Activated naive CD4-positive, alpha-beta T cell treated with anti-CD3 and anti-CD28 coated beads, Interleukin-2, amount 10 ng/mL, durations not matched to agents 7 days and 5 days (primary cell): ENCODE measurements at regions not wholly inside any gene's neighbourhood (a gene's known extent, or its start where the extent isn't known, plus 50 kb on each side); places are given as distances from the start of the nearest gene placed in this dataset.
A peak's percentile ranks its signal among the peaks of the same experiment; 100 is the strongest.
"Not testable (repeated sequence)": the region's sequence is repeated elsewhere in the genome, so short reads cannot be mapped to it uniquely, and the experiment has no call there.

Experiments used
- CTCF ChIA-PET: fragments of 350-600 bp; sonication (Branson Sonifier 250); formaldehyde crosslinking; loops from one replicate; lab custom pipeline; 2021; ENCODE audit warnings: antibody characterized with exemption; lab: Charles Lee
- DNase-seq: peaks from one replicate; pipeline ENCODE4 v3.0.0-alpha.2; 2020
- H3K27ac Mint-ChIP-seq: one replicate; pipeline ENCODE4 v1.8.0; 2021; ENCODE audit warnings: mild to moderate bottlenecking, moderate library complexity, mixed read lengths
- H3K27me3 Mint-ChIP-seq: one replicate; pipeline ENCODE4 v1.8.0; 2021; ENCODE audit warnings: mild to moderate bottlenecking, mixed read lengths
- H3K36me3 Mint-ChIP-seq: one replicate; pipeline ENCODE4 v1.8.0; 2021; ENCODE audit warnings: mixed read lengths
- H3K4me1 Mint-ChIP-seq: one replicate; pipeline ENCODE4 v1.8.0; 2021; ENCODE audit warnings: mixed read lengths
- H3K4me3 Mint-ChIP-seq: one replicate; pipeline ENCODE4 v1.8.0; 2021; ENCODE audit warnings: mild to moderate bottlenecking, moderate library complexity, mixed read lengths
- H3K9me3 Mint-ChIP-seq: one replicate; pipeline ENCODE4 v1.8.0; 2021; ENCODE audit warnings: mixed read lengths

- Mint-ChIP-seq H3K27me3 (no peaks in the 10 kb centered on the region), H3K4me3 (no peak overlapping the region), H3K36me3 (no peaks in the 10 kb centered on the region), H3K27ac (no peak overlapping the region), H3K9me3 (peaks cover 5% of the 10 kb centered on the region), H3K4me1 (no peaks in the 10 kb centered on the region)
- CTCF ChIA-PET: no interaction called here
- no peak for DNase-seq
Measured at GRCh38 chr14:40684328-40684727, 922.3 kb upstream of the LRFN5 start.

GRCh38 chr14:40682131-40682913 lies 924.4 kb upstream of the LRFN5 start:
- DNase-seq: no peak
- H3K4me3 Mint-ChIP-seq: no peak overlapping the region
- H3K36me3 Mint-ChIP-seq: no peaks in the 10 kb centered on the region
- peaks cover 5% of the 10 kb centered on the region for H3K9me3 Mint-ChIP-seq
- no peaks in the 10 kb centered on the region for H3K27me3 Mint-ChIP-seq
- no peaks in the 10 kb centered on the region for H3K4me1 Mint-ChIP-seq
- CTCF ChIA-PET: no interaction called here
- no peak overlapping the region for H3K27ac Mint-ChIP-seq

- Mint-ChIP-seq H3K36me3 (no peaks in the 10 kb centered on the region), H3K27me3 (no peaks in the 10 kb centered on the region), H3K4me3 (no peak overlapping the region), H3K4me1 (no peaks in the 10 kb centered on the region), H3K27ac (no peak overlapping the region), H3K9me3 (peaks cover 5% of the 10 kb centered on the region)
- DNase-seq: no peak
- CTCF ChIA-PET: no interaction called here
Measured at GRCh38 chr14:40679256-40679655, 927.4 kb upstream of the LRFN5 start.

- H3K36me3 Mint-ChIP-seq, CTCF ChIA-PET, H3K4me3 Mint-ChIP-seq, H3K4me1 Mint-ChIP-seq, H3K27me3 Mint-ChIP-seq, DNase-seq, H3K9me3 Mint-ChIP-seq, H3K27ac Mint-ChIP-seq: not testable (repeated sequence)
Measured at GRCh38 chr14:40677206-40677605, 929.5 kb upstream of the LRFN5 start.

DNA sequence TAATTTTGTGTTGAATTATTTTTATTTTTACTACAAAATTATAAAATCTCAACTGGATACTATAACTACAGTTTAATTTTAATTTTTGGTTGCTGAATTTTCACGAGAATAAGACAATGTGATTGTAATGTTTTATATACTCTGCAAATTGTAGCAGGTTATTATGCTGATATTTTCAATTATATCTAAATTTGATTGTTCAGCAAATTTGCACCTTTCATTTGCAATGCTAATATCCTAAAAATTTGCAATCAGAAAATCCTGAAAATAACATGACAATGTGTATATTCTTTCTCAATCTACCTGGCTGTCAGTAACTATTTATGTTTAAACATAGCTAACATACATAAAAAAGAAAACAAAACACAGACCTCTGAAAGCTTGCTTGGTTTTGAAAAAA lies 932.2 kb upstream of the LRFN5 start:
- no peak for DNase-seq
- Mint-ChIP-seq H3K36me3 (no peaks in the 10 kb centered on the region), H3K4me3 (no peak overlapping the region), H3K9me3 (peaks cover 1% of the 10 kb centered on the region), H3K27me3 (no peaks in the 10 kb centered on the region), H3K27ac (no peak overlapping the region), H3K4me1 (no peaks in the 10 kb centered on the region)
- CTCF ChIA-PET: no interaction called here

DNA sequence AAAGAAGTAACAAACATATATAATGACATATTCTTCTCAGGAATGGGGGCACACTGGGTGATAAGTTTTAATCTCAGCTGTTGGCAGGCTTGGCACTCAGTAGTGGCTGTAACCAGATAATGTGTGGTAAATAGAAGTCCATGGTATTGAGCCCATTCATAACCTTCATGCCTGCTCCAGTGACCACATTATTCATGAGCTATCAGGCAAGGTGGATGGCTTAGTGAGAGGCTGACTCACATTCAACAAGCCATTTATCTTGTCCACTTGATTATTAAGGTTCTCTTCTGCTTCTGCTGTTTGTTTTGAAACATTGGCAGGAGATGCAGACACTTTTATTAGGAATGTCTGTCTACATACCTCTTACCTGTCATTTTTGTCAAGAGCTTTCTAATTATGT lies 950.4 kb upstream of the LRFN5 start:
- Mint-ChIP-seq H3K4me1 (no peaks in the 10 kb centered on the region), H3K36me3 (no peaks in the 10 kb centered on the region)

GRCh38 chr14:40652089-40652691 lies 954.5 kb upstream of the LRFN5 start:
- H3K27me3 Mint-ChIP-seq: no peaks in the 10 kb centered on the region
- DNase-seq: no peak
- CTCF ChIA-PET: no interaction called here
- no peaks in the 10 kb centered on the region for H3K36me3 Mint-ChIP-seq
- H3K4me3 Mint-ChIP-seq: no peak overlapping the region
- no peaks in the 10 kb centered on the region for H3K4me1 Mint-ChIP-seq
- H3K27ac Mint-ChIP-seq: peak overlapping the region; percentile 49
- H3K9me3 Mint-ChIP-seq: no peaks in the 10 kb centered on the region

More for the DNA sequence above, 950.4 kb upstream of the LRFN5 start:
- H3K27me3 Mint-ChIP-seq: no peaks in the 10 kb centered on the region
- no peak overlapping the region for H3K27ac Mint-ChIP-seq
- no peaks in the 10 kb centered on the region for H3K9me3 Mint-ChIP-seq
- CTCF ChIA-PET: no interaction called here
- H3K4me3 Mint-ChIP-seq: no peak overlapping the region
- DNase-seq: no peak

DNA sequence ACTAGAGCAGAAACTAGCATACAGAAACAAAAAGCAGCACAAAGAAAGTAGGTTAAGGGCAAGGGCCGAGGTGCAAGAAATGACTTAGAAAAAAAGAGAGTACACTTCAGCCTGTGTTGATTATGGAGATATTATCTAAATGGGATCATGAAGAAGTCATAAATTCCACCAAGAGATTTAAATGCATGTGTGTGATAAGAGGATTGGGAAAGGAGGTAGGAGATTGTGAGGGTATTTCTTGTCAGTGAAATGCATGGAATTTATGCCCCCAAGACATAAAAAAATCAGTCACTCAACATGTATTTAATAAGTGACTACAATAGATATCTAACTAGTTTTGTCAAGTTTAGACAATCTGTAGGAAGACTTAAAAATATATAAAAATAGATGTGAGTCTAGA lies 976.2 kb upstream of the LRFN5 start:
- H3K36me3 Mint-ChIP-seq: no peaks in the 10 kb centered on the region
- H3K9me3 Mint-ChIP-seq: peaks cover 7% of the 10 kb centered on the region
- CTCF ChIA-PET: no interaction called here
- H3K4me1 Mint-ChIP-seq: no peaks in the 10 kb centered on the region
- H3K4me3 Mint-ChIP-seq: no peak overlapping the region
- H3K27ac Mint-ChIP-seq: no peak overlapping the region
- no peaks in the 10 kb centered on the region for H3K27me3 Mint-ChIP-seq
- DNase-seq: no peak

- H3K36me3 Mint-ChIP-seq, CTCF ChIA-PET, DNase-seq, H3K4me1 Mint-ChIP-seq, H3K4me3 Mint-ChIP-seq, H3K27me3 Mint-ChIP-seq, H3K27ac Mint-ChIP-seq, H3K9me3 Mint-ChIP-seq: not testable (repeated sequence)
Measured at GRCh38 chr14:40629551-40630137, 977.0 kb upstream of the LRFN5 start.

DNA sequence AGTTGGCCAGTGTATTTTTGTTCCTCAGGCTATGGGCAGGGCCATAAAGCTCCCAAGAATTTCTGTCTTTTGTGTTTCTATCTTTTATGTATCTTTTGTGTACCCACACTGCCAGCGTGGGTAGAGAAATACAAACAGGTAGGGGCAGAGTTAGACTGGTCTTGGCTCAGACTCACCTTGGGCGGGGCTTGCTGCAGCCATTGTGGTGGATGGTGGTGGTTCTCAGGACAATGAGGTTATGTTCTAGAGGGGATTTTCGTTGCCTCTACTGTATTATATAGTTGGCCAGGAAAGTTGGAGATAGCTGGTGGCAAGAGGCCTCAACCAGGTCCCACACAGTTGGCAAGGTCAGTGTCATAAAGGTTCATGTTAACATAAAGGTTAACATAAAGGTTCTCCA lies 977.5 kb upstream of the LRFN5 start:
- no peaks in the 10 kb centered on the region for H3K27me3 Mint-ChIP-seq
- peaks cover 7% of the 10 kb centered on the region for H3K9me3 Mint-ChIP-seq
- no peak for DNase-seq
- no peaks in the 10 kb centered on the region for H3K4me1 Mint-ChIP-seq
- H3K4me3 Mint-ChIP-seq: no peak overlapping the region
- H3K27ac Mint-ChIP-seq: no peak overlapping the region
- CTCF ChIA-PET: no interaction called here
- H3K36me3 Mint-ChIP-seq: no peaks in the 10 kb centered on the region

- H3K27me3 Mint-ChIP-seq: no peaks in the 10 kb centered on the region
Measured at GRCh38 chr14:40623643-40624042, 983.0 kb upstream of the LRFN5 start.

GRCh38 chr14:40618225-40618898 lies 988.3 kb upstream of the LRFN5 start:
- no peak for DNase-seq
- no peaks in the 10 kb centered on the region for H3K27me3 Mint-ChIP-seq
- no peak overlapping the region for H3K27ac Mint-ChIP-seq
- H3K36me3 Mint-ChIP-seq: no peaks in the 10 kb centered on the region
- CTCF ChIA-PET: no interaction called here
- no peaks in the 10 kb centered on the region for H3K4me1 Mint-ChIP-seq
- H3K4me3 Mint-ChIP-seq: no peak overlapping the region
- H3K9me3 Mint-ChIP-seq: no peaks in the 10 kb centered on the region

More at GRCh38 chr14:40623643-40624042, 983.0 kb upstream of the LRFN5 start:
- no peaks in the 10 kb centered on the region for H3K36me3 Mint-ChIP-seq
- no peaks in the 10 kb centered on the region for H3K9me3 Mint-ChIP-seq
- no peak overlapping the region for H3K4me3 Mint-ChIP-seq
- H3K27ac Mint-ChIP-seq: no peak overlapping the region
- CTCF ChIA-PET: no interaction called here
- DNase-seq: no peak
- H3K4me1 Mint-ChIP-seq: no peaks in the 10 kb centered on the region

GRCh38 chr14:40616579-40616978 lies 990.1 kb upstream of the LRFN5 start:
- H3K27me3 Mint-ChIP-seq: no peaks in the 10 kb centered on the region
- H3K4me1 Mint-ChIP-seq: no peaks in the 10 kb centered on the region
- H3K27ac Mint-ChIP-seq: no peak overlapping the region
- H3K36me3 Mint-ChIP-seq: no peaks in the 10 kb centered on the region
- no peaks in the 10 kb centered on the region for H3K9me3 Mint-ChIP-seq
- CTCF ChIA-PET: no interaction called here
- H3K4me3 Mint-ChIP-seq: no peak overlapping the region
- DNase-seq: no peak

GRCh38 chr14:40601063-40601462 lies 1005.6 kb upstream of the LRFN5 start:
- Mint-ChIP-seq H3K27ac (no peak overlapping the region), H3K9me3 (peaks cover 2% of the 10 kb centered on the region), H3K36me3 (no peaks in the 10 kb centered on the region), H3K4me1 (no peaks in the 10 kb centered on the region), H3K27me3 (no peaks in the 10 kb centered on the region), H3K4me3 (no peak overlapping the region)
- CTCF ChIA-PET: no interaction called here
- no peak for DNase-seq
